Neural crest cell (in vitro differentiated cells): ENCODE measurements at regions not wholly inside any gene's neighbourhood (a gene's known extent, or its start where the extent isn't known, plus 50 kb on each side); places are given as distances from the start of the nearest gene placed in this dataset.
A peak's percentile ranks its signal among the peaks of the same experiment; 100 is the strongest.

ENCODE experiments used
- DNase-seq: peaks from one replicate; pipeline ENCODE4 v3.0.0; 2021; ENCODE audit warnings: low read depth, mixed read lengths, low spot score
- H3K27ac Mint-ChIP-seq: one replicate; pipeline ENCODE4 v1.8.0; 2021; ENCODE audit warnings: mild to moderate bottlenecking, mixed read lengths; ENCODE audit not compliant: unreplicated experiment
- H3K27me3 Mint-ChIP-seq: 2 replicates; pipeline ENCODE4 v1.8.0; 2021; ENCODE audit warnings: low read depth, mild to moderate bottlenecking, mixed read lengths
- H3K36me3 Mint-ChIP-seq: 2 replicates; pipeline ENCODE4 v1.8.0; 2021; ENCODE audit warnings: low read depth, mild to moderate bottlenecking, mixed read lengths
- H3K4me1 Mint-ChIP-seq: 2 replicates; pipeline ENCODE4 v1.8.0; 2021; ENCODE audit warnings: mixed read lengths
- H3K4me3 Mint-ChIP-seq: one replicate; pipeline ENCODE4 v1.8.0; 2021; ENCODE audit warnings: mild to moderate bottlenecking, mixed read lengths
- H3K9me3 Mint-ChIP-seq: 2 replicates; pipeline ENCODE4 v1.8.0; 2021; ENCODE audit warnings: mixed read lengths
- CTCF ChIP-seq: fragments of 200-600 bp; sonication (generic); conservative IDR thresholded peaks from 2 replicates; pipeline ENCODE4 v1.5.0; 2021; ENCODE audit warnings: antibody characterized with exemption, mild to moderate bottlenecking

GRCh38 chr7:54881816-54882520 is 123.0 kb upstream of the SEC61G start:
- Mint-ChIP-seq H3K4me3 (no peak overlapping the region), H3K27ac (no peak overlapping the region), H3K27me3 (no peaks in the 10 kb centered on the region), H3K9me3 (no peaks in the 10 kb centered on the region), H3K4me1 (peaks cover 20% of the 10 kb centered on the region), H3K36me3 (no peaks in the 10 kb centered on the region)
- DNase-seq: no peak
- TF ChIP-seq CTCF: no peak

DNA sequence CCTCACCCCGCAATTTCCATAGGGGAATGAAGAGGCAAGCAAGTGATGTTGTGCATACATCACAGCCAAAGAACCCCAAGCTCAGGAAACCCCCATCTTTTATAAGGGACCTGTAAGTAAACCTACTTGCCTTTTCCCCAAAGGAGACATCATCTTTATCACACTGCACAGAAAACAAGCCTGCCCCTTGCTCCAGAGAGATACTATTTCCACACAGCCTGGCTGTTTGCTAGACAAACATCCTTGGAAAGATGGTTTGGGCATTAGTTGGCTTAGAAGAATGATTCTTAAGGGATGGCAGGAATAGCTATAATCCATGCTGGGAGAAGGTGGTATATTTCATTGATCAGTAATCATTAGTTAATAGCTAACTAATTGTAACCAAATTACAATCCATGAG is 123.7 kb upstream of the SEC61G start:
- Mint-ChIP-seq H3K36me3 (no peaks in the 10 kb centered on the region), H3K4me3 (no peak overlapping the region), H3K27me3 (no peaks in the 10 kb centered on the region), H3K9me3 (no peaks in the 10 kb centered on the region), H3K4me1 (peaks cover 20% of the 10 kb centered on the region), H3K27ac (no peak overlapping the region)
- TF ChIP-seq CTCF: no peak
- no peak for DNase-seq

DNA sequence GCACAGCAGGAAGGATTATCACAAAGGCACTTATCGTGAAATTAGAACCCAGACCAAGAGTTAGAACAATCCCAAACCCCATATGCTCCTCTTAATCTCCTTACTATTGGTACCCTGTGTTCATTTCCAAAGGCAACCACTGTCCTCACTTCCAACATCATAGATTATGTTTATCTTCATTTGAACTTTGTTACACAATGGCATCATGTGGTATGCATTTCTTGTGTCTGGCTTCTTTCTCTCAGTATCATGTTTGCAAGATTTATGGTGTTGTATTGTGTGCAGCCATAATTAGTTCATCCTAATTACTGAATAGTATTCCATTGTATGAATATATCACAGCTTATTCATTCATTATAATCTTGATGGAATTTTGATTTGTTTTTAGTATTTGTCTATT is 124.6 kb upstream of the SEC61G start:
- H3K27me3 Mint-ChIP-seq: peaks cover 7% of the 10 kb centered on the region
- no peak overlapping the region for H3K27ac Mint-ChIP-seq
- no peak overlapping the region for H3K4me3 Mint-ChIP-seq
- no peak for DNase-seq
- no peaks in the 10 kb centered on the region for H3K36me3 Mint-ChIP-seq
- no peak for TF ChIP-seq CTCF
- no peaks in the 10 kb centered on the region for H3K9me3 Mint-ChIP-seq
- peaks cover 20% of the 10 kb centered on the region for H3K4me1 Mint-ChIP-seq

DNA sequence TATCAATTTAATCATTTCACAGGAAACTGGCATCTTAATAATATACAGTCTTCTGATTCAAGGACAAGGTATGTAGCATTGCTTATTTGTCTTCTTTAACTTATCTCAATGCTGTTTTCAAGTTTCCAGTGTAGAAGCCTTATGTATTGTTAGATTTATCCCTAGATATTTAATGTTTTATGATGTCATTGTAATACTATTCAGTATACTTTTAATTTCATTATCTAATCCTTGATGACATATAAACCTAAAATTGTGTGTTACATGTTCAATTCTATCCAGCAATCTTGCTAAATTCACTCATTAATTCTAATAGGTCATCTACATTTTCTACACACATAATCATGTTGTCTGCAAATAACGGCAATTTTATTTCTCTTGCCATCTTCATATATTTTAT is 126.3 kb upstream of the SEC61G start:
- peaks cover 23% of the 10 kb centered on the region for H3K4me1 Mint-ChIP-seq
- no peak for DNase-seq
- peaks cover 7% of the 10 kb centered on the region for H3K27me3 Mint-ChIP-seq
- H3K27ac Mint-ChIP-seq: no peak overlapping the region
- no peak overlapping the region for H3K4me3 Mint-ChIP-seq
- H3K9me3 Mint-ChIP-seq: no peaks in the 10 kb centered on the region
- TF ChIP-seq CTCF: no peak
- H3K36me3 Mint-ChIP-seq: no peaks in the 10 kb centered on the region

GRCh38 chr7:54888067-54888733 is 129.2 kb upstream of the SEC61G start:
- H3K36me3 Mint-ChIP-seq: no peaks in the 10 kb centered on the region
- H3K27me3 Mint-ChIP-seq: peaks cover 7% of the 10 kb centered on the region
- DNase-seq: no peak
- H3K27ac Mint-ChIP-seq: no peak overlapping the region
- H3K4me1 Mint-ChIP-seq: peaks cover 8% of the 10 kb centered on the region
- peak overlapping the region; percentile 72 for H3K4me3 Mint-ChIP-seq
- H3K9me3 Mint-ChIP-seq: no peaks in the 10 kb centered on the region
- no peak for TF ChIP-seq CTCF
